ENCODE measurements at regions not wholly inside any gene's neighbourhood (a gene's known extent, or its start where the extent isn't known, plus 50 kb on each side); places are given as distances from the start of the nearest gene placed in this dataset.

DNA sequence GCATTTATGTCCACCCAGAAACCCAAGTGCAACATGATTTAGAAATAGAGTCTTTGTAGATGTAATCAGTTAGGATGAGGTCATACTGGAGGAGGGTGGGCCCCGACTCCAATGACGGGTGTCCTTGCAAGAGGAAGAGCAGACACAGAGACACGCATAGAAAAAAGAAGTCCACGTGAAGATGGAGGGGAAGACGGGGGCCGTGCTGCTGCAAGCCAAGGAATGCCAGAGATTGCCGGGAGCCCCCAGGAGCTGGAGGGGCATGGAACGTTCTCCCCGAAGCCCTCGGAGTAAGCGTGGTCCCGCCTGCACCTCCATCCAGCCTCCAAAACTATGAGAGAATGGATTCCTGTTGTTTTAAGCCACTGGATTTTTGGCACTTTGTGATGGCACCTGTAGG lies 51.6 kb downstream of the PTGR3 start:
- TF ChIP-seq, protein P1, sequence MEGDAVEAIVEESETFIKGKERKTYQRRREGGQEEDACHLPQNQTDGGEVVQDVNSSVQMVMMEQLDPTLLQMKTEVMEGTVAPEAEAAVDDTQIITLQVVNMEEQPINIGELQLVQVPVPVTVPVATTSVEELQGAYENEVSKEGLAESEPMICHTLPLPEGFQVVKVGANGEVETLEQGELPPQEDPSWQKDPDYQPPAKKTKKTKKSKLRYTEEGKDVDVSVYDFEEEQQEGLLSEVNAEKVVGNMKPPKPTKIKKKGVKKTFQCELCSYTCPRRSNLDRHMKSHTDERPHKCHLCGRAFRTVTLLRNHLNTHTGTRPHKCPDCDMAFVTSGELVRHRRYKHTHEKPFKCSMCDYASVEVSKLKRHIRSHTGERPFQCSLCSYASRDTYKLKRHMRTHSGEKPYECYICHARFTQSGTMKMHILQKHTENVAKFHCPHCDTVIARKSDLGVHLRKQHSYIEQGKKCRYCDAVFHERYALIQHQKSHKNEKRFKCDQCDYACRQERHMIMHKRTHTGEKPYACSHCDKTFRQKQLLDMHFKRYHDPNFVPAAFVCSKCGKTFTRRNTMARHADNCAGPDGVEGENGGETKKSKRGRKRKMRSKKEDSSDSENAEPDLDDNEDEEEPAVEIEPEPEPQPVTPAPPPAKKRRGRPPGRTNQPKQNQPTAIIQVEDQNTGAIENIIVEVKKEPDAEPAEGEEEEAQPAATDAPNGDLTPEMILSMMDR (IDR thresholded peaks at IDR 0.05 in 8 of 11, conservative IDR thresholded peaks at IDR 0.05 in 3 of 11), result no peak
- TF ChIP-seq POLR2A (IDR thresholded peaks at IDR 0.05), result no peak

All from spleen (tissue), 7 donors.